Omental fat pad (tissue), 3 donors: ENCODE measurements at regions not wholly inside any gene's neighbourhood (a gene's known extent, or its start where the extent isn't known, plus 50 kb on each side); places are given as distances from the start of the nearest gene placed in this dataset.

Source experiments
- ATAC-seq: fragments of 150-250 bp; one replicate; pipeline ENCODE4 v1.9.1; 2016; ENCODE audit warnings: mild to moderate bottlenecking, moderate library complexity; ENCODE audit not compliant: low FRiP score
- DNase-seq: peaks from one replicate; pipeline ENCODE4 v3.0.0-alpha.2; 2019; ENCODE audit warnings: low spot score
- TF ChIP-seq, protein P1 (sequence below), 3 donors: fragments of 450-650 bp; IDR thresholded peaks; one replicate each; pipeline ENCODE4 v1.5.1; 2016 to 2017; ENCODE audit warnings: antibody characterized with exemption in 3 of 3, mild to moderate bottlenecking in 3 of 3, moderate library complexity in 2 of 3

DNA sequence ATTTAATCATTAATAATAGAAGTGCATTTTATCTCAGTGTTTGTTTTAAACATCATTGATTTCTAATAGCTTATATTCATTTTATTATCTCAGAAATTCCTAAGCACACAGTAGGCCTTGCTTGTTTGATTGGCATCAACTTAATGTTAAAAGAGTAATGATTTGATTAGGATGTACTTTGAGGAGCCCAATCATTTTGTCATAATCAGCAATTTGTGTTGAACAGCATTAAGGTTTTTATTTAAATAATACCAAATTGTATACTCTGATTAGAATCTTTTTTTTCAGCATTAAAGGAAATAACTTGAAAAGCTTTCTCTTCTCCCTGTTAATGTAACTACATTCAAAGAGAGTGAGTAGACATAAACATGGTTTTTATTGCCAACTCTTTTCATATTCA, 2262.0 kb upstream of the TENM3 start:
- TF ChIP-seq, protein P1, sequence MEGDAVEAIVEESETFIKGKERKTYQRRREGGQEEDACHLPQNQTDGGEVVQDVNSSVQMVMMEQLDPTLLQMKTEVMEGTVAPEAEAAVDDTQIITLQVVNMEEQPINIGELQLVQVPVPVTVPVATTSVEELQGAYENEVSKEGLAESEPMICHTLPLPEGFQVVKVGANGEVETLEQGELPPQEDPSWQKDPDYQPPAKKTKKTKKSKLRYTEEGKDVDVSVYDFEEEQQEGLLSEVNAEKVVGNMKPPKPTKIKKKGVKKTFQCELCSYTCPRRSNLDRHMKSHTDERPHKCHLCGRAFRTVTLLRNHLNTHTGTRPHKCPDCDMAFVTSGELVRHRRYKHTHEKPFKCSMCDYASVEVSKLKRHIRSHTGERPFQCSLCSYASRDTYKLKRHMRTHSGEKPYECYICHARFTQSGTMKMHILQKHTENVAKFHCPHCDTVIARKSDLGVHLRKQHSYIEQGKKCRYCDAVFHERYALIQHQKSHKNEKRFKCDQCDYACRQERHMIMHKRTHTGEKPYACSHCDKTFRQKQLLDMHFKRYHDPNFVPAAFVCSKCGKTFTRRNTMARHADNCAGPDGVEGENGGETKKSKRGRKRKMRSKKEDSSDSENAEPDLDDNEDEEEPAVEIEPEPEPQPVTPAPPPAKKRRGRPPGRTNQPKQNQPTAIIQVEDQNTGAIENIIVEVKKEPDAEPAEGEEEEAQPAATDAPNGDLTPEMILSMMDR (IDR thresholded peaks at IDR 0.05) = no peak
- no peak for ATAC-seq

DNA sequence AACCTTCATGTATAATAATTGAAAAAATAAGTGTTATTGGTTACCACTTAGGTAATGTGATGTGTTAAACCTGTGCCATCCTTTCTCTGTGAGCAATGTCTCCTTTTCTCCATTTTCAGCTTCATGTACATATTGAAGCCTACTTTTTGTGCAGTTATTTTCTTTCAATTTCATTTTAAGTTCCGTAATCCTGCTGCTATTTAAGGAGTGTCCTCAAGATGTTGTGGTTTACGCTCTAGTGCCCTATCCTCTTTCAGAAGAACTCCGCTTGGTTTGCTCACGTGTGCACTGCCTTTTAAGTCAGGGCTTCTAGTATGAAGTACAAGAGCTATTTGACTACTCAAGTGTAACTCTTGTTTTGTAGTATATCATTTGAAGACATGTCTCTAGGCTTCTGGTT, 2253.2 kb upstream of the TENM3 start:
- TF ChIP-seq, protein P1 (IDR thresholded peaks at IDR 0.05) = no peak
- ATAC-seq (no peak), DNase-seq (no peak)

More for the DNA sequence above, 2262.0 kb upstream of the TENM3 start:
- no peak for DNase-seq

DNA sequence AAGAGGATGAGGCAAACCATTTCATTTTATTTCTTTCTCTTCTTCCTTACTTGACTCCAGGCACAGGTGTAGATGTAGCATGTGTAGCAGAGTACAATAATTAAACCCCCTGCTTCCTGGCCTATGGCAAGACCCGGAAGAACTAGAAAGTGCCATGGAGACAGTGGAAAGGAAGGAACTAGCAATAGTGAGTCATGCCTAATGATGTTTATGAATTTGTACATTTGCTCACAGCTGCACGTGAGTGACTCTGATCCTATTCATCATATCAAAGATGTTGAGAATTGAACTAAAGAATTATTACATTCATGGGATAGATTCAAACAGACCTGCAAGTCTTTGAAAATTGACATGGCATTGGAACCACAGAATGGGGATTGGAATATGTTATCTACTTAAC, 2233.9 kb upstream of the TENM3 start:
- TF ChIP-seq, protein P1 (IDR thresholded peaks at IDR 0.05) = no peak
- DNase-seq = no peak
- ATAC-seq = no peak

DNA sequence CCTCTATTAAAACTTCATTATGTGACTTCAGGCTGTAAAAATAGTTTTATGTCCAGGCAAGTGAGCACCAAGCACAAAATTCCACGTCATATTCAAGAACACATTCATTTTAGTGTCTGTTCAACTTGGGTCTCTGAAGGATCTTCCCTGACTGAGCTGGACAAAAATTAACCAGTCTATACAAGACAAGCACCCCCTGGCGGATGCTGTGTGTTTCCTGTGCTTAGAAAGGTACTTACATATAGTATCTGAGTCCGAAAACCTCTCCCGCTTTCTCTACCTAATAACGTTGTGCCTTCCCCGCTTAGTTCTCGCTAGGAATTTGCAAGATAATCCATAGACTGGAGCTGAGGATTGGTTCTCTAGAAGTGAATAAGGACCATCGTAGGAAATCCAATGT, 2214.5 kb upstream of the TENM3 start:
- TF ChIP-seq, protein P1 (IDR thresholded peaks at IDR 0.05) = no peak
- ATAC-seq (no peak), DNase-seq (no peak)

DNA sequence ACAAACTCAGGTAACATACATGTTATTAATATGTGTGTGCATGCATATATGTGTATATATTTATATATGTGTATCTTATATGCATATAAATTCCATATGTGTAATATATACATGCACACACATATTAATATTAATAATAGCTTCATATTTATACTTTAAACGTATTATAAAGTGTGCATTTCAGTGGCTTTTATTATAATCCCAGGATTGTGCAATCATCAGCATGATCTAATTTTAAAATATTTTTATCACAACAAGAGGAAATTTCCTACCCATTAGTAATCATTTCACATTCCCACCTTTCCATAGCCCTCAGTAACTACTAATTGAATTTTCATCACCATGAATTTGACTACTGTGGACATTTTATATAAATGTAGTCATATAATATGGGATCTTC, 2211.9 kb upstream of the TENM3 start:
- DNase-seq (no peak), ATAC-seq (no peak)
- TF ChIP-seq, protein P1 (IDR thresholded peaks at IDR 0.05) = no peak

DNA sequence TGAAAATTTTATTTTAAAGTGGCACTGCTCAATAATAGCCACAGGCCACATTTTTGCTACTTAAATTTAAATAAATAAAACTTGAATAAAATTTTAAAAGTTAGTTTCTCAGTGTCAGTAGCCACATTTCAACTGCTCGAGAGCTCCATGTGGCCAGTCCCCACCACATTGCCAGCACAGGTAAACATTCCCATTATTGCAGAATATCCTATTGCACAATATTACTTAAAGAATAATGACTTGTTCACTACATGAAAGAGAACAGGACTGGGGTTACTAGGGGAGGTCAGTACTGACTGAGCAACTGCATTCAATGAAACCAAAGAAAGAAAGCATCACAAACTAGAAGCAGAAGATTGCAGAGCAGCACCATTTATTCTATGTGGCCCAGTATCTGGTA, 2201.6 kb upstream of the TENM3 start:
- DNase-seq (no peak), ATAC-seq (no peak)
- TF ChIP-seq, protein P1 (IDR thresholded peaks at IDR 0.05) = no peak

DNA sequence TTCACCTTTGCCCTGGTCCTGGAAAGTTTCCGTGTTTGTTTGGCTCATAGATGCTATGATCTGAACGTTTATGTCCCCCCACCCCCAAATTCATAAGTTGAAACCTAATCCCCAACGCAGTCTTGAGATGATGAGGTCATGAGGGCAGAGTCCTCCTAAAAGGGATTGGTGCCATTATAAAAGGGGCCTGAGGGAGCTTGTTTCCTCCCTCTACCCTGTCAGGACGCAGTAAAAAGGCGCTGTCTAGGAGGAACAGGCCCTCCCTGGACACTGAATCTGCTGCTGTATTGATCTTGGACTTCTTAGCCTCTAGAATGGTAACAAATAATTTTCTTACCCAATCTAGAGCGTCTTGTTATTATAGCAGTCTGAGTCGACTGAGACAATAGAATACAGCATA, 2190.6 kb upstream of the TENM3 start:
- ATAC-seq (no peak), DNase-seq (no peak)
- TF ChIP-seq, protein P1 (IDR thresholded peaks at IDR 0.05) = no peak
